ENCODE measurements at regions not wholly inside any gene's neighbourhood (a gene's known extent, or its start where the extent isn't known, plus 50 kb on each side); places are given as distances from the start of the nearest gene placed in this dataset.
A peak's percentile ranks its signal among the peaks of the same experiment; 100 is the strongest.

GRCh38 chr9:73665253-73665652 lies 513.6 kb downstream of the ANXA1 start:
- Histone ChIP-seq H3K4me3 (no peak overlapping the region), H3K36me3 (no peaks in the 10 kb centered on the region), H3K27ac (no peak overlapping the region), H3K27me3 (no peaks in the 10 kb centered on the region), H3K9me3 (no peaks in the 10 kb centered on the region), H3K4me1 (no peaks in the 10 kb centered on the region)
- ATAC-seq (no peak), DNase-seq (no peak)
- TF ChIP-seq, protein P1, sequence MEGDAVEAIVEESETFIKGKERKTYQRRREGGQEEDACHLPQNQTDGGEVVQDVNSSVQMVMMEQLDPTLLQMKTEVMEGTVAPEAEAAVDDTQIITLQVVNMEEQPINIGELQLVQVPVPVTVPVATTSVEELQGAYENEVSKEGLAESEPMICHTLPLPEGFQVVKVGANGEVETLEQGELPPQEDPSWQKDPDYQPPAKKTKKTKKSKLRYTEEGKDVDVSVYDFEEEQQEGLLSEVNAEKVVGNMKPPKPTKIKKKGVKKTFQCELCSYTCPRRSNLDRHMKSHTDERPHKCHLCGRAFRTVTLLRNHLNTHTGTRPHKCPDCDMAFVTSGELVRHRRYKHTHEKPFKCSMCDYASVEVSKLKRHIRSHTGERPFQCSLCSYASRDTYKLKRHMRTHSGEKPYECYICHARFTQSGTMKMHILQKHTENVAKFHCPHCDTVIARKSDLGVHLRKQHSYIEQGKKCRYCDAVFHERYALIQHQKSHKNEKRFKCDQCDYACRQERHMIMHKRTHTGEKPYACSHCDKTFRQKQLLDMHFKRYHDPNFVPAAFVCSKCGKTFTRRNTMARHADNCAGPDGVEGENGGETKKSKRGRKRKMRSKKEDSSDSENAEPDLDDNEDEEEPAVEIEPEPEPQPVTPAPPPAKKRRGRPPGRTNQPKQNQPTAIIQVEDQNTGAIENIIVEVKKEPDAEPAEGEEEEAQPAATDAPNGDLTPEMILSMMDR (IDR thresholded peaks at IDR 0.05): no peak
- intact Hi-C loops (cut with DNase I): no loop called here

GRCh38 chr9:73667749-73668148 lies 516.1 kb downstream of the ANXA1 start:
- H3K9me3 ChIP-seq: no peaks in the 10 kb centered on the region
- H3K36me3 ChIP-seq: no peaks in the 10 kb centered on the region
- DNase-seq: no peak
- H3K4me1 ChIP-seq: no peaks in the 10 kb centered on the region
- no peak overlapping the region for H3K27ac ChIP-seq
- intact Hi-C loops (cut with DNase I): no loop called here
- ATAC-seq: no peak
- TF ChIP-seq, protein P1 (IDR thresholded peaks at IDR 0.05): no peak
- no peak overlapping the region for H3K4me3 ChIP-seq
- H3K27me3 ChIP-seq: no peaks in the 10 kb centered on the region

- H3K27me3 ChIP-seq: no peaks in the 10 kb centered on the region
- ATAC-seq (no peak), DNase-seq (no peak)
- H3K36me3 ChIP-seq: no peaks in the 10 kb centered on the region
- H3K4me3 ChIP-seq: no peak overlapping the region
- intact Hi-C loops (cut with DNase I): no loop called here
- TF ChIP-seq, protein P1 (IDR thresholded peaks at IDR 0.05): no peak
- no peaks in the 10 kb centered on the region for H3K4me1 ChIP-seq
- no peaks in the 10 kb centered on the region for H3K9me3 ChIP-seq
- H3K27ac ChIP-seq: no peak overlapping the region
These were observed 529.2 kb downstream of the ANXA1 start for GRCh38 chr9:73680831-73681230.

- no peaks in the 10 kb centered on the region for H3K36me3 ChIP-seq
- H3K4me1 ChIP-seq: no peaks in the 10 kb centered on the region
- no peak for DNase-seq
- no peaks in the 10 kb centered on the region for H3K27me3 ChIP-seq
- ATAC-seq: no peak
- H3K4me3 ChIP-seq: no peak overlapping the region
- TF ChIP-seq, protein P1 (IDR thresholded peaks at IDR 0.05): no peak
- intact Hi-C loops (cut with DNase I): no loop called here
- H3K9me3 ChIP-seq: no peaks in the 10 kb centered on the region
- no peak overlapping the region for H3K27ac ChIP-seq
These were observed 531.1 kb downstream of the ANXA1 start for GRCh38 chr9:73682789-73683188.

DNA sequence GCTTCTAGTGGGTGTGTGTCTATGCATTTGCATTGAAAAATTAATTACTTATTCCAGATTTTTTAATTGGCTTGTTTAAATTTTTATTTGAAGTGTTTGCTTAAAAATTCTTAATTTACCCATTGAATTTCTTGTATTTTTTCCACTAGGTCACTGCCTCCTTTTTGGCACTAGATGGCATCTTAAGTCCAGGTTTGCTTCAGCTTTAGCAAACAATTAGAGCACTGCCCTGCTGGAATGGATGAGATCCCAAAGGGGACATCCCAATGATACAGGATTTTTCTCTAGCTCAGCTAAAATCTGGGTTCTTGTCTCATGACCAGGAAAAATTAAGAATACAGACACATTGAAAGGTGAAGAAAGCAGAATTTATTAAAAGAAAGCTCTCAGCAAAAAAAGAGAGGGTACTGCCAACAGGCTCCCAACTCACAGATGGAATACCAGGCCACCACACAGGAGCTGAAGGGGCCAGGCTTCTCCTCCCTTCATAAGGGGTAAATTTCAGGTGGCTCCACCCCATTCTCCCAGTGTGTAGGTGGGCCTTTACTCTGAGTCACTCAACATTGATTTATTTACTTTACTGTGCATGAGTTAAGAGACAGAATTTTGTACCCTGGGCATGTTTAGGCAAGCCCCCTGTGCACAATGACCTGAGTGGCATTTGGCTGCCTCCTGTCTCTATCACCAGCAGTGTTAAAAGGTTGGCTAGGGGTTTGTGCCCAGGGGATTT lies 532.4 kb downstream of the ANXA1 start:
- Histone ChIP-seq H3K27me3 (no peaks in the 10 kb centered on the region), H3K36me3 (no peaks in the 10 kb centered on the region), H3K9me3 (no peaks in the 10 kb centered on the region), H3K4me3 (no peak overlapping the region), H3K4me1 (no peaks in the 10 kb centered on the region), H3K27ac (no peak overlapping the region)
- DNase-seq: no peak
- no peak for ATAC-seq
- TF ChIP-seq, protein P1 (IDR thresholded peaks at IDR 0.05): peak; percentile 23
- intact Hi-C loops (cut with DNase I): no loop called here

GRCh38 chr9:73684601-73685000 lies 532.9 kb downstream of the ANXA1 start:
- H3K9me3 ChIP-seq: no peaks in the 10 kb centered on the region
- intact Hi-C loops (cut with DNase I): no loop called here

More at GRCh38 chr9:73684601-73685000, 532.9 kb downstream of the ANXA1 start:
- H3K36me3 ChIP-seq: no peaks in the 10 kb centered on the region
- H3K27me3 ChIP-seq: no peaks in the 10 kb centered on the region
- H3K27ac ChIP-seq: no peak overlapping the region
- H3K4me1 ChIP-seq: no peaks in the 10 kb centered on the region
- no peak overlapping the region for H3K4me3 ChIP-seq
- ATAC-seq (no peak), DNase-seq (no peak)
- TF ChIP-seq, protein P1 (IDR thresholded peaks at IDR 0.05): no peak
